Skin of body (tissue), 1 donor: ENCODE measurements at regions not wholly inside any gene's neighbourhood (a gene's known extent, or its start where the extent isn't known, plus 50 kb on each side); places are given as distances from the start of the nearest gene placed in this dataset.
"Not testable (repeated sequence)": the region's sequence is repeated elsewhere in the genome, so short reads cannot be mapped to it uniquely, and the experiment has no call there.

ENCODE experiments used
- DNase-seq: peaks from one replicate; lab custom pipeline; 2025; lab: John Stamatoyannopoulos, UW

- DNase-seq, result no peak
These were observed 115.1 kb downstream of the OTOR start for GRCh38 chr20:16863303-16863702.

GRCh38 chr20:16864069-16864468 lies 115.9 kb downstream of the OTOR start:
- DNase-seq, result no peak

GRCh38 chr20:16864963-16865362 lies 116.8 kb downstream of the OTOR start:
- no peak for DNase-seq

DNA sequence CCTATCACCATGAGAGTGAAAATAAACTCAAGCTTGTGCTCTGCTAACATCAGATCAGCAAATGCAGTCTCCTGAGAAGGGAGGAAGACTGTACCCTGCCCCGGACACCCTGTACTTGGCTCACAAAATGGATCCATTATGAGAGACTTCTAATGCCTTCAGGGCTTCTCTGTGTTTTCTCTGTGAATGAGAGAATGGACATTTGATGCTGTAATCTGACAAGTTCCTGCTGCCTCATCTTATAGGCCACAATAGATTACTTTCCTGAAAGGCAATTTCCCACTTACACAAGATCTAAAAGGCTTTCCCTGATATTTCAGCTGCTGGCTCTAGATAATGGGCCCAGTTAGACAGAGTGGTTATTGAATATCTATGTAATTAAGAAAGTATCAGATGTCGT lies 117.2 kb downstream of the OTOR start:
- DNase-seq, result no peak

DNA sequence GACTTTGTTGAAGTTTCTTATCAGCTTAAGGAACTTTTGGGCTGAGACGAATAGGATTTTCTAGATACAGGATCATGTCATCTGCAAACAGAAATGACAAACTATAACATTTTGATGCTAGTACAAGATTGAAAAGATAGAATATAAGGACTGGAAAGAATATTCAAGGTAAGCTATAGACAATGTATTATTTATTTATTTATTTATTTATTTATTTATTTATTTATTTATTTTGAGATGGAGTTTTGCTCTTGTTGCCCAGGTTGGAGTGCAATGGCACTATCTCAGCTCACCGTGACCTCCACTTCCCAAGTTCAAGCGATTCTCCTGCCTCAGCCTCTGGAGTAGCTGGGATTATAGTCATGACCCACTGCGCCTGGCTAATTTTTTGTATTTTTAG lies 125.0 kb downstream of the OTOR start:
- DNase-seq, result not testable (repeated sequence)

DNA sequence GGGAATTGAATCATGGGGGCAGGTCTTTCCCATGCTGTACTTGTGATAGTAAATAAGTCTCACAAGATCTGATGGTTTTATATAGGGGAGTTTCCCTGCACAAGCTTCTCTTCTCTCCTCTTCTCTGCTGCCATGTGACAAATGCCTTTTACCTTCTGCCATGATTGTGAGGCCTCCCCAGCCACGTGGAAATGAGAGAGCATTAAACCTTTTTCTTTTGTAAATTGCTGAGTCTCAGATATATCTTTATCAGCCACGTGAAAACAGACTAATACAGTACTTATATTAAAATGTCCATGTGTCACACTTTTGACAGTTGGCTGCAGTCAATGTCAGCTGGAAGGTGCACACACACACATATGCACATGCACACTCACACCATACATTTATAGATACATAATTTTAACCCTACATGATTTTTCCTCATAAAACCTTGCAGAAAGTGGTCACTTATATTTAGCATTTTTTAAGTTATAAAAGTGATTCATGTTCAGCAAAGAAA lies 128.9 kb downstream of the OTOR start:
- DNase-seq, result no peak

DNA sequence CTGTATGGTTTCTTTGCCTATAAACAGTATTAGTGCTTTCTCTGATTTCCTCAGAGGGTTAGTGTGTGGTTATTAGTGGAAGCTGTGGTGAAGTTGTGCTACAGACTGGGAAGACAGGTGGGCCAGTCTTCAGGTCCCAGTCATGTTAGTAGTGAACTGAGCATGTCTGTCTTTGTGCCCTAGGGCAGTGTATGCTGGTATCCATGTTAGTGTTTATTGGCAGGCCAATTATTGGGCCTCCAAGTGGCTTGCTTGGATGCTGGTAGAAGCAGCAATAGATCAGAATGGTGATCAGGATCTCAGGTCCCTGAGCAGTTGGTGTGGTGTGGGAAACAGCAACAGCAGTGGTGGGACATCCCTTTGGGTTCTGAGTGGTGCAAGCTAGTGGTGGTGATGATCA lies 137.6 kb downstream of the OTOR start:
- no peak for DNase-seq

GRCh38 chr20:16898433-16898832 lies 150.3 kb downstream of the OTOR start:
- no peak for DNase-seq

- no peak for DNase-seq
These were observed 154.5 kb downstream of the OTOR start for GRCh38 chr20:16902662-16903061.

DNA sequence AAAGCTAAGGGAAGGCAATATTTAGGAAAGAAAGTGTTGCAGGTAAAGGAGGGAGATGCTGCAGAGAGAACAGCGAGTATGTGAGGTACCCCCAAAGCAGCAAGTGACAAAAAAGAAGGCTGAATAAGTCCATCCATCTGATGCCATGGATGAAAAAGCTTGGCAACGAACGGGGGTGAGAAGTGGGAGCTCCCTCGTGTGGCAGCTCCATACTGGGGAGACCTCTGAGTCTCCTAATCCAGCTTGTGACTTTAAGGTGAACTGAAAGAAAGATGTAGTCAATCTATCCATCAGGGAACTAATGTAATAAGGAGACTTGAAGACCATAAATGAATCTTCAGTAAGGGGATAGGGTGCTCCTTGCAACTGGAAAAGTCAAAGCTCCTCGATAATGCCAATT lies 156.6 kb downstream of the OTOR start:
- DNase-seq, result no peak

DNA sequence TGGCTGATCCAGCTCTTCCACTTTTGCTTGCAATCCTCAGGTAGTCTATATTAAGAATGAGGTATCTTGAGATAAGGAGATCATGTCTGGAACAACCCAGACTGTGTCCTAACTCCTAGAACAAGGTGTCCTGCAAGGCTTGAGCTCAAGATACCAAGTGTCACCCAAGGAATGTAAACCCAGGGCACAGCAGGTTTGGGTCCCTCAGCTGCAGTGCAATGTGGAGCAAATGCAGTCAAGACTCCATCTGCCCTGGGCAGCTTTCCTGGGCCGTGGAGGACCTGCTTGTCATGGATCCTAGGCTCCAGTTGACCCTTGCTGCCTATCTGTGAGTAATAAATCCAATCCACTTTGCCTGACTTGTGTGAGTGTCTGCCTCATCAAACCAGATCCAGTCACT lies 166.1 kb downstream of the OTOR start:
- DNase-seq, result no peak

DNA sequence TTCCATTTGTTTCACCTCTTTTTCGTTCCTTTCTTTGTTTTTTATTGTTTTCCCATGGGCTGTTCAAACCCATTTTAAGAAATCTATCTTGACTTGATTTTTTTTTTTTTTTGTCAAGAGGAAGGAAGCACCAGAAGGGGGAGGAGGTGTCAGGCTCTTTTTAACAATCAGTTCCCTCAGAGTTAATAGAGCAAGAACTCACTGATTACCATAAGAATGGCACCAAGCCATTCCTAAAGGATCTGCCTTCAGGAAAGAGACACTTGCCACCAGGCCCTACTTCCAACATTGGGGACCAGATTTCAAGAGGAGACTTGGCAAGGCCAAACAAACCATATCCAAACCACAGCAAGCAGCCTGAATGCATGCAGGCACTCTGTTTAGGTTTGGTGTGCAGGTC lies 168.0 kb downstream of the OTOR start:
- no peak for DNase-seq

DNA sequence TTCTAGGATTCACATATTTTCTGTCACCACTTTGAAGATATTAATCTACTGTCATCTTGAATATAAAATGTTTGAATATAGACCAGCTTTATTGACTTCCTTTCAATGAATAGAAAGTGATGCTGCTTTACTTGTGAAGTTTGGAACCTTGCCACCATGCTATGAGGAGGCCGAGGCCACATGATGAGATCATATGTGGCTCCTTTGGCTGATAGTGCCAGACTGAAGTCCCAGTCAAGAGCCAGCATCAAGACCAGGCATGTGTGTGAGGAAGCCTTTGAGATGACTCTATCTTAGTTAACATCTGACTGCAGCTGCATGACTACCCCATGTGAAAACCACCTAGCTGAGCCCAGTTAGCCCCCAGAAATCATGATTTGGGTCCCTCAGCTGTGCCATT lies 169.5 kb downstream of the OTOR start:
- DNase-seq, result no peak

GRCh38 chr20:16918366-16918765 lies 170.2 kb downstream of the OTOR start:
- DNase-seq, result no peak

DNA sequence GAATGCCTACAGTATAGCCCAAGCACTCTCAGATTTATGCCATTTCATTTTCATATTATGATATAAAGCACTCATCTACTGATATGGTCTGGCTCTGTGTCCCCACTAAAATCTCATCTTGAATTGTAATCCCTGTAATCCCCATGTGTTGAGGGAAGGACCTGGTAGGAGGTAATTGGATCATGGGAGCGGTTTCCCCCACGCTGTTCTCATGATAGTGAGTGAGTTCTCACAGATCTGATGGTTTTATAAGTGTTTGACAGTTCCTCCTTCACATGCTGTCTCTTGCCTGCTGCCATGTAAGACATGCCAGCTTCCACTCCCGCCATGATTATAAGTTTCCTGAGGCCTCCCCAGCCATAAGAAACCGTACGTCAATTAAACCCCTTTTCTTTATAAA lies 171.7 kb downstream of the OTOR start:
- DNase-seq, result no peak

DNA sequence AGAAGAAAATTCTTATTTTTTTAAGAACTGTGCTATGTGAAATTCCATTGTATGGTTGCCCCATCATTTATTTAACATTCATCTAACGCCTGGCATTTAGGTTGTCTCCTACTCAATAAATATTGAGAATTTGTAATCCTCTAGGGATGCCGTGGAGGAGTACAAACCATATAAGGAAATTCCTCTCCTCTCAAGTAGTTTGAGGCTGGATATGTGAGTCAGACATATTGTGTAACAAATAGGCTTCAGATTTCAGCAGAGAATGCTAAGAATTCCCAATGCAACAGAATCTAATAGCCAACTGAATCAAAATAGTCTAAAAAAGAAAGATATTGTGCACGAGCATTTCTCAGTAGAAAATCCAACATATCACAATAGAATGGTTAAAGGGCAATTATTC lies 174.7 kb downstream of the OTOR start:
- DNase-seq, result no peak

GRCh38 chr20:16926626-16927430 lies 178.7 kb downstream of the OTOR start:
- DNase-seq, result no peak

DNA sequence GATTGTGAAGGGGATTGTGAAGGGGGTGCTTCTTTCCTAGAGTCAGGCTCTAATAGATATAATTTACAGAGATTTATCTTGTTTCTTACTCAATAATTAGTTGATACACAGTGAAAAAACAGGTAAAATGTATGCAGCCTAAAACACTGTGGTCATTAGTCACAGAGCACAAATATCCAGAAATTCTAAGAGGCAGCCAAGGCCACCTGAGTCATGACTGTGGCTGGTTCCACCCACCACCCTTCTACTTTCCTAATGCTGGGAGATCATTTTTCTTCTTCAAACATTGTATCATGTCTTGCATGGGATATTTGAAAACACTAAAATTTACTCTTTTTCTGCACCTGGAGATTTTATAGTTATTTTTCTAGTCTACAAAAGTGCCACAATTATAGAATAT lies 181.6 kb downstream of the OTOR start:
- DNase-seq, result no peak

DNA sequence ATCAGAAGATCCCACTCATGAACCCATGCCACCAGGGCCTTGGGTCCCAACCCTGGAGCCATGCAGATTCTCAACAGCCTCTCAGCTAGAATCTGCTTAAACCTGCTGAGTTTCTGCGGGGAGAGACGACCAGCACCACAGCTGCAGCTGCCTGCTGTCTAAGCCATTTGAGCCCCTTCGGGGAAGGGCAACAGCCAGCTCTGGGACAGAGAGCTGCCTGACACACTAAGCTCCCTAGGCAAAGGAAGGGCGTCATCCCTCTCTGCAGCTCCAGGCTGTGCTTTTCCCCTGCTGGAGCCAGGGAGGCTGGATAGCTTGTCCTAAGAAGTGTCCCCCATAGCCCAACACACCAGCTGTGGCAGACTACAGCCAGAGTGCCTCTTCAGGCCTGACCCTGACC lies 182.5 kb downstream of the OTOR start:
- no peak for DNase-seq

DNA sequence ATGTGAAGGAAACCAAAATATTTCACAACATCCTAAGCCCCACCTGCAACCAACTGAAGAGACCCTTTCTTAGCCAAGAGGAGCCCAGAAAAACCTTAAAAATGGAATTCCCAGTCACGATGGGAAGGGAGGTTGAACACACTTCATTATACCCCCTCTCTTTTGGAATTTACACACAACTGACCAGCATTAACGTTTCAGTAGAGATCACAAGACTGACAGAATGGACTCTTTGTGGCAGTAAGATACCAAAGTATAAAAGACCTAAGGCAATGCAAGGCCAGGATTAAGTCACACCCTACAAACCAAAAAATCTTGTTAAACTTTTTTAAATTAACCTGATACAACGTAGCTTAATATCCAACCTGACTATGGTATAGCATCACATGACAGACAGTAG lies 190.9 kb downstream of the OTOR start:
- DNase-seq, result no peak

GRCh38 chr20:16940701-16941100 lies 192.5 kb downstream of the OTOR start:
- DNase-seq, result no peak

GRCh38 chr20:16942051-16942450 lies 193.9 kb downstream of the OTOR start:
- DNase-seq, result no peak

DNA sequence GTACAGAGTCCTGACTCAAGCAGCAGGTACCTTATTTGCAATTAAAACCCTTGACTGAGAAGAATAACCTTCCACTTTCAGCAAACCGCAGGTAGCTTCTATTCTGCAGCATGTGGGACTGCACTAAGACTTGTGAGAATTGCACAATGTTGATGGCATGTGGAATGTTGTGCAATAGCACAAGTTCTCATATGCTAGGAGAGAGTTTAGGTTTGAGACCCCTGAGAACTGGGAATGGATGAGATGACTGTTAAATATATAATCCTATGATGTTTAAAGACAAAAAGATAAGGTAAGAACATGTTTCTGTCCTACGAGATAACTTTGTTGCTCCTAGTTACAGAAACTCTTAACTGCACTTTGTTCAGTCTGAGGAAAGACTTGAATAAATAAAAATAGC lies 194.6 kb downstream of the OTOR start:
- DNase-seq, result no peak

- DNase-seq, result no peak
These were observed 196.6 kb downstream of the OTOR start for GRCh38 chr20:16944745-16945144.
